ENCODE measurements at regions not wholly inside any gene's neighbourhood (a gene's known extent, or its start where the extent isn't known, plus 50 kb on each side); places are given as distances from the start of the nearest gene placed in this dataset.

DNA sequence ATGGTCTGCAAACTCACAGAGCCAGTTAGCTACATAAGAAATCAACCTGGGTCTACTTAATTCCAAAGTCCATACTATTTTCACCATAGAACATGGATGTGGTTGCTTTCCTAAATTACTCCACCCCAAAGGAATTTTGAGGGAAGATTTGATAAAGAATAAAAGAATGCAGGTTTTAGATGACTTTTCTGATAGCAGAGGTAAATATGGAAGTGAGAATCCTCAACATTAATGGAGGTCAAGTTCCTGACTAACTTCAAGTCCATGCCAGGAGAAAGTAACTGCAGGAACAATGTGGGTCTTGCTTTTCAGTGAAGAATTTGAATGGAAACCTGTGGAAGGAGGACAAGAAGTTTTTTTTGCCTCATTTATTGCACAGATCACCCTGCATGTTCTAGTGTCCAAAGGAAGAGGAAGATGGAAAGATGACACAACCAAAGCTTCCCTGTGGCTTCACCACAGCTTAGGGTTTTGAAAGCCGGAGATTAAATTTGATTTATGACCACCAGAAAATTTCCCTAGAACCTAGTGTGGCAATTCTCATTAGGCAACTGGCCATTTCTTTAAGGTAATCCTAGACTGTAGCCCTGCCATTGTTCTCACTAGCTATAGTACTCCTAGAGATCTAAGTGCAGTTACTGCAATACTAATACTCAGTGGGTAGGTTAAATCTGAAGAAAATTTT lies 429.7 kb downstream of the RAP2B start:
- TF ChIP-seq, protein P1, sequence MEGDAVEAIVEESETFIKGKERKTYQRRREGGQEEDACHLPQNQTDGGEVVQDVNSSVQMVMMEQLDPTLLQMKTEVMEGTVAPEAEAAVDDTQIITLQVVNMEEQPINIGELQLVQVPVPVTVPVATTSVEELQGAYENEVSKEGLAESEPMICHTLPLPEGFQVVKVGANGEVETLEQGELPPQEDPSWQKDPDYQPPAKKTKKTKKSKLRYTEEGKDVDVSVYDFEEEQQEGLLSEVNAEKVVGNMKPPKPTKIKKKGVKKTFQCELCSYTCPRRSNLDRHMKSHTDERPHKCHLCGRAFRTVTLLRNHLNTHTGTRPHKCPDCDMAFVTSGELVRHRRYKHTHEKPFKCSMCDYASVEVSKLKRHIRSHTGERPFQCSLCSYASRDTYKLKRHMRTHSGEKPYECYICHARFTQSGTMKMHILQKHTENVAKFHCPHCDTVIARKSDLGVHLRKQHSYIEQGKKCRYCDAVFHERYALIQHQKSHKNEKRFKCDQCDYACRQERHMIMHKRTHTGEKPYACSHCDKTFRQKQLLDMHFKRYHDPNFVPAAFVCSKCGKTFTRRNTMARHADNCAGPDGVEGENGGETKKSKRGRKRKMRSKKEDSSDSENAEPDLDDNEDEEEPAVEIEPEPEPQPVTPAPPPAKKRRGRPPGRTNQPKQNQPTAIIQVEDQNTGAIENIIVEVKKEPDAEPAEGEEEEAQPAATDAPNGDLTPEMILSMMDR (IDR thresholded peaks at IDR 0.05) = no peak

DNA sequence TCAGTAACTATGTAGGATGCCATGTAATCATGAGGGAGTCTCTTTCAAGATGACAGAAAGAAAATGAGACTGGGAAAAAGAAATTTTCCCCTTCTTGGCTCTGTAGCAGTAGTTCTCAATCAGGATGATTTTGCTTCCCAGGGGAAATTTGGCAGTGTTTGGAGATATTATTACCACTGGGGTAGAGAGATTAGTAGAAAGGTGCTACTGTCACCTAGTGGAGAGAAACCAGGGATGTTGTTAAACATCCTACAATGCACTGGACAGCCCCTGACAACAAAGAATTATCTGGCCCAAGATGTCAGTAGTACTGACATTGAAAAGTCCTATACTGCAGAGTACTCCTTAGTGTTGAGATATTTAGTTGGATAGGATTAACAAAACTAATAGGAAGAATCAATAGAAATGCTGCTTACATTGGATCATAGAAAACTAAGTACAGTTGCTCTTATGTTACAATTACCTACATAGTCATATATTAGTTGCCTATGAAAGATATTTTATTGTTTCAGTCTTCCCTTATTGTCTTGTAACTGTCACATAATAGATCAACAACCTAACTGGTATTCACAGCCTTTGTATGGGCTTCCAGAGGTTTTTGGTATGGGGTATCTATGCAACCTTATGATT lies 433.3 kb downstream of the RAP2B start:
- TF ChIP-seq, protein P1 (IDR thresholded peaks at IDR 0.05) = peak; percentile 88

DNA sequence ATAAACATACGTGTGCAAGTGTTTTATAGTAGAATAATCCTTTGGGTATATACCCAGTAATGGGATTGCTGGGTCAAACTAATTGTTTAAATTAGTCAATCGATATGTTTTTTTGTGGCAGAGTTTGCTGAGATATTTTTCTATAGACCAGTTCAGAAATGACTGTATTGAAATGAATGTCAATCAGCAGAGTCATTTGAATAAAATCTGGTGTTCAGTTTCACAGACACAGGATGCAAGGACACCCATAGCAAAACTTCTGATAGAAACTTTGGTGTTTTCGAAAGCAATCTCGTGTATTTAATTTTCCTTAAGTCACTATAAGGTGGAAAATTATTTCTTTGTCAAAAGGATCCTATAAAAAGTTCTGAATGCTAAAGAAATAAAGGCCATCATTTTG lies 434.4 kb downstream of the RAP2B start:
- TF ChIP-seq, protein P1 (IDR thresholded peaks at IDR 0.05) = no peak

DNA sequence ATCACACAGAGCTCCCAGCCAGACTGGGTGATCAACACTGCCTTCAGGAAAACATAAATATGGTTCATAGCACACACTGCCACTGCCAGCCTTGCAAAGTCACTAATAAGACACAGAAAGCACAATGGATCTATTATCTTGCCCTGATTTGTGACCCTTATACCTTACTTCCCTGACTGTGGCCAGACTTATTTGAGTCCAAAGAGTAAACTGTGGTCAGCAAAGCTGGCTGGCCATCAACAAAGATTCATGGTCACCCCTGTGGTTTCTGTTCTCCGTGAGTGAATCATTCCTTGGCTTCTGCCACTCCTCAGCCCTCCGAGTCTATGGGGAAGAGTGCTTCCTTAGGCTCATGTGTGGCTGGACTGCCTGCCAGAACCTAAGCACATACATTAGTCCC lies 437.7 kb downstream of the RAP2B start:
- TF ChIP-seq, protein P1 (IDR thresholded peaks at IDR 0.05) = no peak

DNA sequence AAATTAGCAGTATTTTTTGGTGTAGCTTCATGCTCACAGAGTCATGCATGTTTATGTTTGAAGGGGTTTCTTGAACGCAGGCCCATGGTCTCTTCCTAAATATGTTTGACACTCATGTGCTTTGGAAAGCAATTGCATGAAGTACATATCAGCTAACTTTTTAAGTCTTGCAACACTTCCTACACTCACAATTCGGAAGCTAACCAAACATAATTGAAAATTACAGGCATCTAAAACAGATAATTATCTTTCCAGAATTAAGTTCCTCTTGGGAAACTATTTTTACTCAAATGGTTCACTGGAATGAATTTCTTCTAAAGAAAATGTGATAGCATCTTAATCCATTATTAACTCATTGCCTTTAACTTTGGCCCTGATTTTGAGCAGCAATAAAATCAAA lies 438.9 kb downstream of the RAP2B start:
- TF ChIP-seq, protein P1 (IDR thresholded peaks at IDR 0.05) = no peak

DNA sequence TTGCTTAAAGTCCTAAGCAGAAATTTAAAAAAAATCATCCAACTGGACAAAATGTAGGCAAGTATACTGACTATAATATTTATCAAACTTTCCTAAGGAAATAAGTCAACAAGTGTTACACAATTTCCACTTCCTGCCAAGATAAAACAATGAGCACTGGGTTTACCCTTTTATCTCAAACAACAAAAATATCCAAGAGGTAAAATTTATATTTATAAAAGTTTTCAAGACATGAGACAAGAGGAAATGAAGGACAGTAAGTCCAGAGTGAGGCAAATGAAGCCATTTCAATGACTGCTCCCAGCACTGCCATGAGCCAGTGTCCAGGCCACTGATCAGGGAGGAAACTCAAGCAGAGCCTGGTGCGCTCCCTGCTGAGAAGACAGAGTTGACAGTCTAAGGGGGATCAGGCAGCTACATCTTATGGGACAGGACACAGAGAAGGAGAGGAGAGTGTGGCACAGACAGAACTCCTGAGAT lies 439.4 kb downstream of the RAP2B start:
- TF ChIP-seq, protein P1 (IDR thresholded peaks at IDR 0.05) = no peak

DNA sequence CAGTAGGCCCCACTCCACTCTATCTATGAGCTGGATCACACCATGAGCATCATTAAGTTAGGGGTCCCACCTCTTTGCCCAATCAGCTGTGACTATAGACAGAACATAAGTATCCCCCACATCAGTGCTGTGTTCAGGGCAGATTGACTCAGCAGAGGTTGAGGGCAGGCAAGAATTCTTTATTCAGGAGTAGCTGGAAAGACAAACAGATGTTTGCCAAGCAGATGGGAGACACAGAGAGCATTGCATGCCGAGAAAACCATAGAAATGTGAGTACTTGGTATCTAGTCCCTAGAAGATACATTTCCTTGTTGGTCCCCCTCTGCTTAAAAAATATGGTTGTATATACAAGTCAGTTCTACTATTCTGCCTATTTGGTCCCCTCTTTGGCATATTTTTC lies 440.8 kb downstream of the RAP2B start:
- TF ChIP-seq, protein P1 (IDR thresholded peaks at IDR 0.05) = no peak

Measured in LNCAP (cell line).